Fibroblast of lung (primary cell): ENCODE measurements at regions not wholly inside any gene's neighbourhood (a gene's known extent, or its start where the extent isn't known, plus 50 kb on each side); places are given as distances from the start of the nearest gene placed in this dataset.

Source experiments
- EZH2 ChIP-seq: IDR thresholded peaks from 2 replicates; pipeline ENCODE4 v1.5.1; 2012; ENCODE audit warnings: low read length, control low read depth, mild to moderate bottlenecking; ENCODE audit errors: missing control alignments
- TF ChIP-seq, protein P1 (sequence below), 2 donors: IDR thresholded peaks in 1 of 2; conservative IDR thresholded peaks in 1 of 2; 1 replicate in 1 of 2; 2 replicates in 1 of 2; pipeline ENCODE4 v1.5.1; 2011 to 2012; ENCODE audit warnings: low read length in 2 of 2, control low read depth in 1 of 2, inconsistent platforms in 1 of 2, low read depth in 1 of 2, mild to moderate bottlenecking in 1 of 2

GRCh38 chr16:75818491-75818890 lies 92.2 kb upstream of the CPHXL start:
- TF ChIP-seq, protein P1, sequence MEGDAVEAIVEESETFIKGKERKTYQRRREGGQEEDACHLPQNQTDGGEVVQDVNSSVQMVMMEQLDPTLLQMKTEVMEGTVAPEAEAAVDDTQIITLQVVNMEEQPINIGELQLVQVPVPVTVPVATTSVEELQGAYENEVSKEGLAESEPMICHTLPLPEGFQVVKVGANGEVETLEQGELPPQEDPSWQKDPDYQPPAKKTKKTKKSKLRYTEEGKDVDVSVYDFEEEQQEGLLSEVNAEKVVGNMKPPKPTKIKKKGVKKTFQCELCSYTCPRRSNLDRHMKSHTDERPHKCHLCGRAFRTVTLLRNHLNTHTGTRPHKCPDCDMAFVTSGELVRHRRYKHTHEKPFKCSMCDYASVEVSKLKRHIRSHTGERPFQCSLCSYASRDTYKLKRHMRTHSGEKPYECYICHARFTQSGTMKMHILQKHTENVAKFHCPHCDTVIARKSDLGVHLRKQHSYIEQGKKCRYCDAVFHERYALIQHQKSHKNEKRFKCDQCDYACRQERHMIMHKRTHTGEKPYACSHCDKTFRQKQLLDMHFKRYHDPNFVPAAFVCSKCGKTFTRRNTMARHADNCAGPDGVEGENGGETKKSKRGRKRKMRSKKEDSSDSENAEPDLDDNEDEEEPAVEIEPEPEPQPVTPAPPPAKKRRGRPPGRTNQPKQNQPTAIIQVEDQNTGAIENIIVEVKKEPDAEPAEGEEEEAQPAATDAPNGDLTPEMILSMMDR (conservative IDR thresholded peaks at IDR 0.05 in 1 of 2, IDR thresholded peaks at IDR 0.05 in 1 of 2; ENCODE audit: low read depth in 1 of 2, low read length in 2 of 2), result no peak
- TF ChIP-seq EZH2, result no peak
